ENCODE measurements at regions not wholly inside any gene's neighbourhood (a gene's known extent, or its start where the extent isn't known, plus 50 kb on each side); places are given as distances from the start of the nearest gene placed in this dataset.

DNA sequence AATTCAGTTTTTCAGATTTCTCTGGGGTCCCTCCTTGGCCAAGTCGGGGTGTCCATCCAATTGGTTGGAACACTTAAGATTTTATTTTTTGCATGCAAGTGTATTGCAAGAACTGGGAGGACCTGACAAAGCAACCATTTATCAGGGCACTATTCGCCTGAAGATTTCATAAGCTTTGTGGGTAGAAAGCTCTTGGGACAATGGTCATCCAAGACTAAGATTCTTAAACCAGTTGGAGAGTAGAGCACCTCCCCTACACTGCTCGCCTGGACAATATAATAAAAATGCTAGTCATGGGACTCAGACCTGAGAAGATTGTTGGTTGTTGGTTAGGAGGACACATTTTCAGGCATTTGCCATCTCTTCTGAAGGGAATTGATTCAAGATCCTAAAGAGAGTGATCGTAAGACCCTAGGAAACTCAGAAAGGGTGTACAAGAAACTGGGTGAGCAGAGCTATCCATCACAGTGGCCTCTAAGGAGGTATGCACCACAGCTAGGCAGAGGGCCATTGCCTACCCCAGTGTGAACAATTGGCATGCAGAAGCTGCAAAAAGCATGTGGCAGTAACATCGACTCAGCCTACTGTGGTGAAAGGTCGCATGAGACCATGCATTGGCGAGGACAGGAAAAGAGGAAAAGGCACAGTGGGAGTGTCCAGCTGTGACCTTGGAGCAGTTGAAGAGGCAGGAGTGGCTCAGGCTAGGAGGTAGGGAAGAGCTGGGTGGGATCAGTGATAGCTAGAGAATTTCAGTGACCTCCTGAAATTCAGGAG is 1235.3 kb upstream of the AUTS2 start:
- Histone ChIP-seq H3K4me1 (ENCODE audit: control insufficient read depth, insufficient read depth, low read length) (no peaks in the 10 kb centered on the region), H3K27me3 (ENCODE audit: control insufficient read depth, insufficient read depth, low read length) (no peaks in the 10 kb centered on the region), H3K9me3 (ENCODE audit: control insufficient read depth, insufficient read depth, low read length) (peaks cover 8% of the 10 kb centered on the region), H3K36me3 (ENCODE audit: control insufficient read depth, insufficient read depth, low read length) (no peaks in the 10 kb centered on the region), H3K4me3 (ENCODE audit: low read length) (no peak overlapping the region), H3K27ac (ENCODE audit: low read length) (no peak overlapping the region)
- Mint-ChIP-seq H3K27ac (no peak overlapping the region), H3K4me1 (no peaks in the 10 kb centered on the region), H3K36me3 (peaks cover 6% of the 10 kb centered on the region), H3K4me3 (no peak overlapping the region), H3K27me3 (ENCODE audit: low read depth in 2 of 2) (no peaks in the 10 kb centered on the region), H3K9me3 (peaks cover 12 to 23% of the 10 kb centered on the region in 2 donors)
- WGBS (ENCODE audit: insufficient coverage) = 67% methylated on average over 7 of the region's 7 CpGs
- no peak for ATAC-seq
- TF ChIP-seq, protein P1, sequence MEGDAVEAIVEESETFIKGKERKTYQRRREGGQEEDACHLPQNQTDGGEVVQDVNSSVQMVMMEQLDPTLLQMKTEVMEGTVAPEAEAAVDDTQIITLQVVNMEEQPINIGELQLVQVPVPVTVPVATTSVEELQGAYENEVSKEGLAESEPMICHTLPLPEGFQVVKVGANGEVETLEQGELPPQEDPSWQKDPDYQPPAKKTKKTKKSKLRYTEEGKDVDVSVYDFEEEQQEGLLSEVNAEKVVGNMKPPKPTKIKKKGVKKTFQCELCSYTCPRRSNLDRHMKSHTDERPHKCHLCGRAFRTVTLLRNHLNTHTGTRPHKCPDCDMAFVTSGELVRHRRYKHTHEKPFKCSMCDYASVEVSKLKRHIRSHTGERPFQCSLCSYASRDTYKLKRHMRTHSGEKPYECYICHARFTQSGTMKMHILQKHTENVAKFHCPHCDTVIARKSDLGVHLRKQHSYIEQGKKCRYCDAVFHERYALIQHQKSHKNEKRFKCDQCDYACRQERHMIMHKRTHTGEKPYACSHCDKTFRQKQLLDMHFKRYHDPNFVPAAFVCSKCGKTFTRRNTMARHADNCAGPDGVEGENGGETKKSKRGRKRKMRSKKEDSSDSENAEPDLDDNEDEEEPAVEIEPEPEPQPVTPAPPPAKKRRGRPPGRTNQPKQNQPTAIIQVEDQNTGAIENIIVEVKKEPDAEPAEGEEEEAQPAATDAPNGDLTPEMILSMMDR (IDR thresholded peaks at IDR 0.05) = no peak
- intact Hi-C loops (cut with micrococcal nuclease) = no loop called here
- no peak for DNase-seq

DNA sequence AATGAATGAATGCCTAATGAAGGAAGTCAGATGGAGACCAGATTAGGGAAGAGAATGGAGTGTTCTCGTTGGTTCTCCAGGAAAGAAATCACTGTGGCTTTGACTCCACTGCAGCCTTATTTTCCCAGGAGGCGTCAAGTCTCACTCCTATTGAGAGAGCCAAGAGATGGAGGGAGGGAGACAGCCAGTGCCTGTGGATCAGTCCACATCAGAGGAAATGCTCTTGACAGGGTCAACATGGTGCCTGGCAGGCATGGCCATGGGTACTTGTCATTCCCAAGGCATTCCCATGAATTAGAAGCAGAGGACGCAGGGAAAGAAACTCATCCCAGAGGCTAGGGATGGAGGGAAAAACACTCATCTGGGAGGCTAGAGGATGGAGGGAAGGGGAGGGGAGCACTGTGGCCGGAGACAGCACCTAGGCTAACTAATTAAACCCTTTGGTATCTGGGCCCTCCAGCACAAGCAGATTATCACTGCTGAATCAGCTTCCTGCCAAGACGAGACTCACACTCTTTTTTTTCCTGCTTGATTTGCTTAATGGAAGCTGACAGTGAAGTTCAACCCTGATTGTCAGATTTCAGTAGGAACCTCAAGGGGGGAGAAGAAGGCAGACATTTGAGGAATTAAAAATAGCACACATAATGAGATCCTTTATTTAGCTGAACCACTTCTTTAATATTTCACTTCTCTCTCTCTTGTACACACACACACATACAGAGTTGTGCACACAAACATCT is 1233.2 kb upstream of the AUTS2 start:
- Mint-ChIP-seq H3K4me1 (no peaks in the 10 kb centered on the region), H3K9me3 (peaks cover 17 to 28% of the 10 kb centered on the region in 2 donors), H3K27ac (no peak overlapping the region), H3K36me3 (peaks cover 6% of the 10 kb centered on the region), H3K4me3 (no peak overlapping the region), H3K27me3 (ENCODE audit: low read depth in 2 of 2) (no peaks in the 10 kb centered on the region)
- DNase-seq (no peak), ATAC-seq (no peak)
- H3K27ac ChIP-seq (ENCODE audit: low read length) = no peak overlapping the region
- 57% methylated on average over 5 of the region's 5 CpGs for WGBS (ENCODE audit: insufficient coverage)
- H3K36me3 ChIP-seq (ENCODE audit: control insufficient read depth, insufficient read depth, low read length) = no peaks in the 10 kb centered on the region
- H3K9me3 ChIP-seq (ENCODE audit: control insufficient read depth, insufficient read depth, low read length) = peaks cover 8% of the 10 kb centered on the region
- intact Hi-C loops (cut with micrococcal nuclease) = no loop called here
- H3K4me1 ChIP-seq (ENCODE audit: control insufficient read depth, insufficient read depth, low read length) = no peaks in the 10 kb centered on the region
- TF ChIP-seq, protein P1 (IDR thresholded peaks at IDR 0.05) = no peak
- no peak overlapping the region for H3K4me3 ChIP-seq (ENCODE audit: low read length)
- H3K27me3 ChIP-seq (ENCODE audit: control insufficient read depth, insufficient read depth, low read length) = no peaks in the 10 kb centered on the region

DNA sequence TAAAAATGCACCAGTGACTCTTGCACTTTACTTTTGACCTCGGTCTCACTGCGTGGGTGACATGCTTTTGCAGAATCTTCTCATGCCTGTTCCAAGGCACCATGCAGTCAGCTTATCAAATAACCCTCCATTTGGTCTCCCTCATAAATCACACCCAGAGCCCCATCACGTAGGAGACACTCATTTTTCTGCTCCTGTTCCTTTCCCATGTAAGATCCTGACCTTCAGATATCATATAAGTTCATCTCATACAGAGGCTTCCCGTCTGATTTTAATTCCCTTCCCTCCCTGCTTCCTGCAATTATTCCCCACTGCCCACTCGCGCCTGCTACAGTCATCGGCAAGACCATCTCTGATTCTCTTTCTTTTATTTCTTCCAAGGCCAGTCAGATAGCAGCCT is 1226.3 kb upstream of the AUTS2 start:
- Mint-ChIP-seq H3K9me3 (peaks cover 16 to 21% of the 10 kb centered on the region in 2 donors), H3K4me1 (no peaks in the 10 kb centered on the region), H3K36me3 (no peaks in the 10 kb centered on the region), H3K4me3 (no peak overlapping the region), H3K27me3 (ENCODE audit: low read depth in 2 of 2) (no peaks in the 10 kb centered on the region), H3K27ac (no peak overlapping the region)
- TF ChIP-seq, protein P1 (IDR thresholded peaks at IDR 0.05) = no peak
- H3K4me1 ChIP-seq (ENCODE audit: control insufficient read depth, insufficient read depth, low read length) = no peaks in the 10 kb centered on the region
- no peak overlapping the region for H3K4me3 ChIP-seq (ENCODE audit: low read length)
- H3K27ac ChIP-seq (ENCODE audit: low read length) = no peak overlapping the region
- no peaks in the 10 kb centered on the region for H3K27me3 ChIP-seq (ENCODE audit: control insufficient read depth, insufficient read depth, low read length)
- DNase-seq (no peak), ATAC-seq (no peak)
- no peaks in the 10 kb centered on the region for H3K36me3 ChIP-seq (ENCODE audit: control insufficient read depth, insufficient read depth, low read length)
- intact Hi-C loops (cut with micrococcal nuclease) = no loop called here
- 40% methylated on average over 7 of the region's 7 CpGs for WGBS (ENCODE audit: insufficient coverage)
- H3K9me3 ChIP-seq (ENCODE audit: control insufficient read depth, insufficient read depth, low read length) = peaks cover 4% of the 10 kb centered on the region

All from natural killer cell (primary cell).